Nephron progenitor cell (in vitro differentiated cells): ENCODE measurements at regions not wholly inside any gene's neighbourhood (a gene's known extent, or its start where the extent isn't known, plus 50 kb on each side); places are given as distances from the start of the nearest gene placed in this dataset.
A peak's percentile ranks its signal among the peaks of the same experiment; 100 is the strongest.

Experiments used
- DNase-seq: peaks from one replicate; pipeline ENCODE4 v3.0.0; 2021
- H3K27ac Mint-ChIP-seq: 2 replicates; pipeline ENCODE4 v1.8.0; 2021; ENCODE audit warnings: mild to moderate bottlenecking, moderate library complexity, mixed read lengths
- H3K27me3 Mint-ChIP-seq: 2 replicates; pipeline ENCODE4 v1.8.0; 2021; ENCODE audit warnings: mild to moderate bottlenecking, low read depth, mixed read lengths; ENCODE audit not compliant: poor library complexity
- H3K36me3 Mint-ChIP-seq: 2 replicates; pipeline ENCODE4 v1.8.0; 2021; ENCODE audit warnings: low read depth, mixed read lengths
- H3K4me1 Mint-ChIP-seq: 2 replicates; pipeline ENCODE4 v1.8.0; 2021; ENCODE audit warnings: mixed read lengths
- H3K4me3 Mint-ChIP-seq: 2 replicates; pipeline ENCODE4 v1.8.0; 2021; ENCODE audit warnings: mild to moderate bottlenecking, moderate library complexity, mixed read lengths
- H3K9me3 Mint-ChIP-seq: 2 replicates; pipeline ENCODE4 v1.8.0; 2021; ENCODE audit warnings: mild to moderate bottlenecking, moderate library complexity, mixed read lengths
- TF ChIP-seq, protein P1 (sequence below): fragments of 200-600 bp; sonication (generic); IDR thresholded peaks from 2 replicates; pipeline ENCODE4 v1.5.0; 2021; ENCODE audit warnings: antibody characterized with exemption

DNA sequence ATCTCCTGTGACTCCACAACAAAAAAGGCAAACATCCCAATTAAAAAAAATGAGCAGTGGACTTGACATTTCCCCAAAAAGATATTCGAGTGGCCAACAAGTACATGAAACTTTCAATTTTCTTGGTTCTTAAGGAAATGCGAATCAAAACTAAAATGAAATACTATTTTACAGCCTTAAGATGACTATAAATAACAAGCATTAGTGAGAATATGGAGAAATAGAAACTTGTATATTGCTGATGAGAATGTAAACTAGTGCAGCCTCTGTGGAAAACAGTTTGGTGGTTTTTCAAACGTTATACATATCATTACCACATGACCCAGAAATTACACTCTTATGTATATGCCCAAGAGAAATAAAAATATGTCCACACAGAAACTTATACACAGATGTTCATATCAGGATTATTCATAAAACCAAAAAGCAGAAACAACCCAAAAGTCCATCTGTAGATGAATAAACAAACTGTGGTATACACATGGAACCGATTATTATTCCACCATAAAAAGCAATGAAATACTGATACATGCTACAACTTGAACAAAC lies 153.2 kb upstream of the GPR149 start:
- Mint-ChIP-seq H3K9me3 (no peaks in the 10 kb centered on the region), H3K27ac (no peak overlapping the region), H3K4me3 (no peak overlapping the region), H3K27me3 (peaks cover 3% of the 10 kb centered on the region), H3K36me3 (no peaks in the 10 kb centered on the region), H3K4me1 (no peaks in the 10 kb centered on the region)
- TF ChIP-seq, protein P1, sequence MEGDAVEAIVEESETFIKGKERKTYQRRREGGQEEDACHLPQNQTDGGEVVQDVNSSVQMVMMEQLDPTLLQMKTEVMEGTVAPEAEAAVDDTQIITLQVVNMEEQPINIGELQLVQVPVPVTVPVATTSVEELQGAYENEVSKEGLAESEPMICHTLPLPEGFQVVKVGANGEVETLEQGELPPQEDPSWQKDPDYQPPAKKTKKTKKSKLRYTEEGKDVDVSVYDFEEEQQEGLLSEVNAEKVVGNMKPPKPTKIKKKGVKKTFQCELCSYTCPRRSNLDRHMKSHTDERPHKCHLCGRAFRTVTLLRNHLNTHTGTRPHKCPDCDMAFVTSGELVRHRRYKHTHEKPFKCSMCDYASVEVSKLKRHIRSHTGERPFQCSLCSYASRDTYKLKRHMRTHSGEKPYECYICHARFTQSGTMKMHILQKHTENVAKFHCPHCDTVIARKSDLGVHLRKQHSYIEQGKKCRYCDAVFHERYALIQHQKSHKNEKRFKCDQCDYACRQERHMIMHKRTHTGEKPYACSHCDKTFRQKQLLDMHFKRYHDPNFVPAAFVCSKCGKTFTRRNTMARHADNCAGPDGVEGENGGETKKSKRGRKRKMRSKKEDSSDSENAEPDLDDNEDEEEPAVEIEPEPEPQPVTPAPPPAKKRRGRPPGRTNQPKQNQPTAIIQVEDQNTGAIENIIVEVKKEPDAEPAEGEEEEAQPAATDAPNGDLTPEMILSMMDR: no peak
- no peak for DNase-seq

DNA sequence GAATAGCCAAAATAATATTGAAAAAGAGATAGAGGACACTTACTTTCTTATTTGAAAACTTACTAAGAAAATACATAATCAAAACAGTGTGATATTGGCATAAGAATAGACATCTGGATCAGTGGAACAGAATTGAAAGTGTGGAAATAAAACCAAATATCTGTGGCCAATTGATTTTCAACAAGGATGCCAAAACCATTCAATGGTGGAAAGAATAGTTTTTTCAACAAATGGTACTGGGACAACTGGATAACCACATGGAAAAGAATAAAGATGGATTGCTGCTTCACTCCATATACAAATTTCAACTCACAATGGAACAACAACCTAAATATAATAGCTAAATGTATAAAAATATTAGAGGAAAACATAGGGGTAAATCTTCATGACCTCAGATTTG lies 152.5 kb upstream of the GPR149 start:
- DNase-seq: no peak
- Mint-ChIP-seq H3K27me3 (peaks cover 3% of the 10 kb centered on the region), H3K9me3 (no peaks in the 10 kb centered on the region), H3K4me3 (no peak overlapping the region), H3K4me1 (no peaks in the 10 kb centered on the region), H3K27ac (no peak overlapping the region), H3K36me3 (no peaks in the 10 kb centered on the region)
- TF ChIP-seq, protein P1: no peak

GRCh38 chr3:154571553-154572226 lies 141.7 kb upstream of the GPR149 start:
- DNase-seq: no peak
- H3K27me3 Mint-ChIP-seq: no peaks in the 10 kb centered on the region
- H3K4me1 Mint-ChIP-seq: peaks cover 5% of the 10 kb centered on the region
- no peak overlapping the region for H3K27ac Mint-ChIP-seq
- H3K9me3 Mint-ChIP-seq: peaks cover 18% of the 10 kb centered on the region
- H3K4me3 Mint-ChIP-seq: no peak overlapping the region
- H3K36me3 Mint-ChIP-seq: no peaks in the 10 kb centered on the region
- TF ChIP-seq, protein P1: no peak

- H3K4me1 Mint-ChIP-seq: peaks cover 5% of the 10 kb centered on the region
- DNase-seq: no peak
- no peak overlapping the region for H3K27ac Mint-ChIP-seq
- no peaks in the 10 kb centered on the region for H3K9me3 Mint-ChIP-seq
- H3K36me3 Mint-ChIP-seq: no peaks in the 10 kb centered on the region
- TF ChIP-seq, protein P1: no peak
- no peak overlapping the region for H3K4me3 Mint-ChIP-seq
- no peaks in the 10 kb centered on the region for H3K27me3 Mint-ChIP-seq
These were observed 138.1 kb upstream of the GPR149 start for GRCh38 chr3:154568064-154568463.

- no peaks in the 10 kb centered on the region for H3K27me3 Mint-ChIP-seq
- TF ChIP-seq, protein P1: no peak
- no peak overlapping the region for H3K4me3 Mint-ChIP-seq
- DNase-seq: no peak
- no peak overlapping the region for H3K27ac Mint-ChIP-seq
- H3K36me3 Mint-ChIP-seq: no peaks in the 10 kb centered on the region
- H3K9me3 Mint-ChIP-seq: no peaks in the 10 kb centered on the region
- H3K4me1 Mint-ChIP-seq: no peaks in the 10 kb centered on the region
These were observed 129.6 kb upstream of the GPR149 start for GRCh38 chr3:154559623-154560022.

DNA sequence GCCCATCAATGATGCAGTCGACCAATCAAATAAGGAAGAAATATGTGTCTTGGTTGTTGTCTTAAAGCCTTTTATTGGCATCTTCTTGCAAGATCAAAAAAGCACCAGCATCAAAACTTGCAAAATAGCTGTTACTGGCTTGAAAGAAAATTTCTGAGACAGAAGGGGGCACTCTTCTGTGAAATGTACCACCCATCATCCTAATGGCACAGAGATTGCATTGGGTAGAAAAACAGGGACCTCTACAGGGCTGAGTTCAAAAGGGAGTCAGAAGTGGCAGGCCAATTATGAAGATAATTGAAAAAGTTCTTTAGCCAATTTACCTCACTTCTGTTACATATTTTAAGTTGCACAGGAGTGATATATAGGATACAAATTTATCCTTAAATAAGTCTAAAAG lies 122.3 kb upstream of the GPR149 start:
- no peaks in the 10 kb centered on the region for H3K36me3 Mint-ChIP-seq
- no peaks in the 10 kb centered on the region for H3K27me3 Mint-ChIP-seq

More for the DNA sequence above, 122.3 kb upstream of the GPR149 start:
- DNase-seq: no peak
- H3K4me1 Mint-ChIP-seq: no peaks in the 10 kb centered on the region
- H3K4me3 Mint-ChIP-seq: no peak overlapping the region
- H3K9me3 Mint-ChIP-seq: no peaks in the 10 kb centered on the region
- H3K27ac Mint-ChIP-seq: no peak overlapping the region
- TF ChIP-seq, protein P1: peak; percentile 29
